T-cell (primary cell): ENCODE measurements at regions not wholly inside any gene's neighbourhood (a gene's known extent, or its start where the extent isn't known, plus 50 kb on each side); places are given as distances from the start of the nearest gene placed in this dataset.

ENCODE experiments used
- ATAC-seq, 4 experiments: fragments of 200-7000 bp in 3 of 4; fragments of 150-1000 bp in 1 of 4; cut with Tn5 transposase; replicated peaks in 1 of 4; 1 replicate in 3 of 4; 2 replicates in 1 of 4; pipeline ENCODE4 v1.10.0; 2021; ENCODE audit warnings: moderate library complexity in 3 of 4, mild to moderate bottlenecking in 2 of 4, moderate number of reproducible peaks in 1 of 4
- CTCF ChIA-PET, 2 donors: fragments of 300-600 bp; sonication (Branson Sonifier 250); formaldehyde crosslinking; loops; one replicate each; lab custom pipeline; 2022; ENCODE audit warnings: antibody characterized with exemption in 2 of 2; lab: Charles Lee
- POLR2A ChIA-PET, 2 donors: fragments of 300-600 bp; sonication (Branson Sonifier 250); formaldehyde crosslinking; loops; one replicate each; lab custom pipeline; 2022; ENCODE audit warnings: antibody characterized with exemption in 2 of 2; lab: Charles Lee
- DNase-seq, 35 experiments: peaks; one replicate each; pipeline versions ENCODE4 v3.0.0 to v3.0.0-alpha.2; 2013 to 2023
- H3K27ac ChIP-seq: one replicate; pipeline ENCODE4 v1.5.1; 2013; ENCODE audit warnings: low read length
- H3K27me3 ChIP-seq, 2 experiments: replicated peaks in 1 of 2; 1 replicate in 1 of 2; 2 replicates in 1 of 2; pipeline versions ENCODE4 v1.6.1 to v1.7.0; 2013; ENCODE audit warnings: low read length in 1 of 2, mixed read lengths in 1 of 2; ENCODE audit not compliant: control insufficient read depth in 2 of 2, insufficient read depth in 2 of 2; ENCODE audit errors: extremely low read depth in 1 of 2
- H3K36me3 ChIP-seq, 2 donors: 1 replicate in 1 of 2; 2 replicates in 1 of 2; pipeline versions ENCODE4 v1.6.1 to v1.7.0; 2013; ENCODE audit warnings: low read length in 1 of 2; ENCODE audit not compliant: control insufficient read depth in 2 of 2, insufficient read depth in 1 of 2; ENCODE audit errors: extremely low read depth in 1 of 2
- H3K4me1 ChIP-seq, 2 experiments: 1 replicate in 1 of 2; 2 replicates in 1 of 2; pipeline versions ENCODE4 v1.6.1 to v1.7.0; 2013; ENCODE audit warnings: low read length in 2 of 2, mixed read lengths in 1 of 2; ENCODE audit not compliant: insufficient read depth in 2 of 2, control insufficient read depth in 1 of 2; ENCODE audit errors: extremely low read depth in 1 of 2
- H3K4me3 ChIP-seq, 2 donors: 1 replicate in 1 of 2; 2 replicates in 1 of 2; pipeline versions ENCODE4 v1.5.1 to v1.7.0; 2013; ENCODE audit warnings: mild to moderate bottlenecking in 2 of 2, low read length in 1 of 2, moderate library complexity in 1 of 2; ENCODE audit not compliant: control insufficient read depth in 1 of 2; ENCODE audit errors: extremely low read depth in 1 of 2
- H3K9me3 ChIP-seq: 2 replicates; pipeline ENCODE4 v1.7.0; 2013
- H3K27ac Mint-ChIP-seq, 2 donors: one replicate each; pipeline ENCODE4 v1.8.0; 2020 to 2021; ENCODE audit warnings: mild to moderate bottlenecking in 2 of 2, mixed read lengths in 2 of 2
- H3K27me3 Mint-ChIP-seq, 2 donors: one replicate each; pipeline ENCODE4 v1.8.0; 2021 to 2022; ENCODE audit warnings: mixed read lengths in 2 of 2
- H3K36me3 Mint-ChIP-seq: one replicate; pipeline ENCODE4 v1.8.0; 2021; ENCODE audit warnings: mixed read lengths
- H3K4me1 Mint-ChIP-seq, 3 donors: one replicate each; pipeline ENCODE4 v1.8.0; 2020 to 2022; ENCODE audit warnings: mixed read lengths in 3 of 3, mild to moderate bottlenecking in 1 of 3
- H3K4me3 Mint-ChIP-seq, 3 donors: one replicate each; pipeline ENCODE4 v1.8.0; 2020 to 2022; ENCODE audit warnings: mild to moderate bottlenecking in 3 of 3, mixed read lengths in 3 of 3, moderate library complexity in 3 of 3
- H3K9me3 Mint-ChIP-seq, 3 donors: one replicate each; pipeline ENCODE4 v1.8.0; 2020 to 2022; ENCODE audit warnings: mixed read lengths in 3 of 3
- WGBS: methylation state at CpG from one replicate; pipeline ENCODE4 v1.1.5; 2013; ENCODE audit warnings: missing lambda C conversion rate; ENCODE audit not compliant: insufficient coverage; 5-methylcytosine and 5-hydroxymethylcytosine counted together

GRCh38 chr6:135664527-135664926 is 167.0 kb upstream of the AHI1 start:
- Histone ChIP-seq H3K4me1 (no peaks in the 10 kb centered on the region), H3K36me3 (no peaks in the 10 kb centered on the region), H3K27me3 (peaks cover 0 to 3% of the 10 kb centered on the region in 2 experiments), H3K4me3 (no peak overlapping the region), H3K27ac (no peak overlapping the region), H3K9me3 (no peaks in the 10 kb centered on the region)
- DNase-seq (no peak), ATAC-seq (no peak)
- WGBS, result 100% methylated on average over 1 of the region's 3 CpGs
- Mint-ChIP-seq H3K27ac (no peak overlapping the region), H3K4me3 (no peak overlapping the region), H3K36me3 (no peaks in the 10 kb centered on the region), H3K4me1 (no peaks in the 10 kb centered on the region), H3K9me3 (peaks cover 2 to 4% (median 3%) of the 10 kb centered on the region in 3 donors), H3K27me3 (peaks cover 3 to 13% of the 10 kb centered on the region in 2 donors)
- ChIA-PET CTCF (no interaction called here), POLR2A (no interaction called here)

- Histone ChIP-seq H3K9me3 (no peaks in the 10 kb centered on the region), H3K4me1 (no peaks in the 10 kb centered on the region), H3K36me3 (no peaks in the 10 kb centered on the region), H3K27me3 (peaks cover 0 to 3% of the 10 kb centered on the region in 2 experiments), H3K27ac (no peak overlapping the region), H3K4me3 (no peak overlapping the region)
- Mint-ChIP-seq H3K4me3 (no peak overlapping the region), H3K27ac (no peak overlapping the region), H3K27me3 (peaks cover 3 to 11% of the 10 kb centered on the region in 2 donors), H3K36me3 (no peaks in the 10 kb centered on the region), H3K4me1 (no peaks in the 10 kb centered on the region), H3K9me3 (peaks cover 2 to 4% (median 3%) of the 10 kb centered on the region in 3 donors)
- POLR2A ChIA-PET, result no interaction called here
- CTCF ChIA-PET, result no interaction called here
- DNase-seq (no peak), ATAC-seq (no peak)
- WGBS, result no CpG with 5 or more reads among the region's 4 CpGs
These were observed 168.4 kb upstream of the AHI1 start for GRCh38 chr6:135665935-135666334.

- POLR2A ChIA-PET, result interaction anchor here in 1 of 2 donors (0.5 to 0.6 kb wide), 2 partner anchors 548 to 1327 kb away, joined by 3 read pairs; no protein-coding TSS in a partner anchor
- peaks cover 0 to 3% of the 10 kb centered on the region in 2 experiments for H3K27me3 ChIP-seq
- 100% methylated on average over 1 of the region's 12 CpGs for WGBS
- Mint-ChIP-seq H3K36me3 (no peaks in the 10 kb centered on the region), H3K27me3 (peaks cover 3 to 6% of the 10 kb centered on the region in 2 donors), H3K9me3 (peaks cover 2 to 4% (median 3%) of the 10 kb centered on the region in 3 donors), H3K27ac (no peak overlapping the region), H3K4me3 (no peak overlapping the region), H3K4me1 (no peaks in the 10 kb centered on the region)
- DNase-seq (no peak), ATAC-seq (no peak)
- H3K4me3 ChIP-seq, result no peak overlapping the region
- no peaks in the 10 kb centered on the region for H3K36me3 ChIP-seq
- no peak overlapping the region for H3K27ac ChIP-seq
- H3K4me1 ChIP-seq, result no peaks in the 10 kb centered on the region
- CTCF ChIA-PET, result interaction anchor here in 1 of 2 donors (1.7 kb wide), 1 partner anchor 242 kb away, joined by 4 read pairs; no protein-coding TSS in a partner anchor
- H3K9me3 ChIP-seq, result no peaks in the 10 kb centered on the region
These were observed 170.3 kb upstream of the AHI1 start for GRCh38 chr6:135667691-135668455.

- Mint-ChIP-seq H3K27me3 (peaks cover 0 to under 1% of the 10 kb centered on the region in 2 donors), H3K27ac (no peak overlapping the region), H3K9me3 (no peaks in the 10 kb centered on the region), H3K36me3 (no peaks in the 10 kb centered on the region), H3K4me3 (no peak overlapping the region), H3K4me1 (no peaks in the 10 kb centered on the region)
- Histone ChIP-seq H3K36me3 (no peaks in the 10 kb centered on the region), H3K9me3 (no peaks in the 10 kb centered on the region), H3K27me3 (peaks cover 0 to 3% of the 10 kb centered on the region in 2 experiments), H3K4me1 (no peaks in the 10 kb centered on the region), H3K27ac (no peak overlapping the region), H3K4me3 (no peak overlapping the region)
- POLR2A ChIA-PET, result no interaction called here
- CTCF ChIA-PET, result interaction anchor here in 1 of 2 donors (0.6 to 1.0 kb wide), 3 partner anchors 240 to 959 kb away, joined by 3 to 4 read pairs (median 3); no protein-coding TSS in a partner anchor
- DNase-seq, result no peak
- 70% methylated on average over 3 of the region's 6 CpGs for WGBS
- ATAC-seq, result no peak
These were observed 174.7 kb upstream of the AHI1 start for GRCh38 chr6:135672256-135672655.

- no peaks in the 10 kb centered on the region for H3K27me3 Mint-ChIP-seq
- Histone ChIP-seq H3K4me3 (no peak overlapping the region), H3K36me3 (no peaks in the 10 kb centered on the region), H3K27ac (no peak overlapping the region), H3K9me3 (no peaks in the 10 kb centered on the region), H3K4me1 (no peaks in the 10 kb centered on the region), H3K27me3 (no peaks in the 10 kb centered on the region)
- H3K27ac Mint-ChIP-seq, result no peak overlapping the region
- H3K36me3 Mint-ChIP-seq, result no peaks in the 10 kb centered on the region
- CTCF ChIA-PET, result interaction anchor here in 1 of 2 donors (1.7 to 2.2 kb wide), 2 partner anchors 236 to 553 kb away, joined by 7 to 12 read pairs; no protein-coding TSS in a partner anchor
- no peak for DNase-seq
- WGBS, result 79% methylated on average over 6 of the region's 11 CpGs
- no peak overlapping the region for H3K4me3 Mint-ChIP-seq
- ATAC-seq, result no peak
- H3K9me3 Mint-ChIP-seq, result no peaks in the 10 kb centered on the region
- POLR2A ChIA-PET, result no interaction called here
- H3K4me1 Mint-ChIP-seq, result no peaks in the 10 kb centered on the region
These were observed 176.2 kb upstream of the AHI1 start for GRCh38 chr6:135673501-135674309.

GRCh38 chr6:135675026-135675425 is 176.5 kb upstream of the PDE7B start:
- no peak overlapping the region for H3K4me3 ChIP-seq
- H3K4me1 ChIP-seq, result no peaks in the 10 kb centered on the region
- H3K27ac Mint-ChIP-seq, result no peak overlapping the region
- H3K36me3 Mint-ChIP-seq, result no peaks in the 10 kb centered on the region
- no peak overlapping the region for H3K27ac ChIP-seq
- no peaks in the 10 kb centered on the region for H3K9me3 Mint-ChIP-seq
- POLR2A ChIA-PET, result no interaction called here
- no peaks in the 10 kb centered on the region for H3K4me1 Mint-ChIP-seq
- no peaks in the 10 kb centered on the region for H3K36me3 ChIP-seq
- no CpG with 5 or more reads among the region's 2 CpGs for WGBS
- no peaks in the 10 kb centered on the region for H3K27me3 ChIP-seq
- H3K9me3 ChIP-seq, result no peaks in the 10 kb centered on the region
- ATAC-seq, result no peak
- no peaks in the 10 kb centered on the region for H3K27me3 Mint-ChIP-seq
- CTCF ChIA-PET, result interaction anchor here (0.6 to 2.7 kb wide), 6 partner anchors 31 to 551 kb away, joined by 3 to 30 read pairs (median 8); no protein-coding TSS in a partner anchor
- no peak for DNase-seq
- no peak overlapping the region for H3K4me3 Mint-ChIP-seq
